DMS79 treated with DMSO at 0.1 percent for 48 hours (cell line): ENCODE measurements at regions not wholly inside any gene's neighbourhood (a gene's known extent, or its start where the extent isn't known, plus 50 kb on each side); places are given as distances from the start of the nearest gene placed in this dataset.

Source experiments
- DNase-seq: peaks from one replicate; lab custom pipeline; 2025; lab: John Stamatoyannopoulos, UW

DNA sequence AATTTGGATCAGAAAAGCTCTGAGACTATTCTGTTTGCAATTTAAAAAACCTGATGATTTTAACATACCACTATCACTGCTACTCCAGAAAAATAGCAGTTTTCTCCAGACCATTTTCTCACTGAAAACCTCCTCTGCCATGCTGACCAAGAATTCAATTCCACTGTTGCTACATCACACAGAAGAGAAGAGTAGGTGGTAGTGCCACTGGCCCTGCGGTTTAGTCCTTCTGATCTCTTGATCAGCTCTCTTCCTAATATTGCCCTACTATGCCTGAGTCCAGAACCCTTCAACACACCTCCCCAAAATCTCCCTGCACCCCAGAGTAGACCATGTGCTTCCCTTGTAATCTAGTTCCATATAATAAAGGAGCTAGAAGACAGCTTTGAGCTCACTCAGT is 55.8 kb upstream of the HS3ST1 start:
- no peak for DNase-seq

- no peak for DNase-seq
These were observed 54.4 kb upstream of the HS3ST1 start for GRCh38 chr4:11483046-11483445.

GRCh38 chr4:11480683-11481082 is 52.0 kb upstream of the HS3ST1 start:
- no peak for DNase-seq
